ENCODE measurements at regions not wholly inside any gene's neighbourhood (a gene's known extent, or its start where the extent isn't known, plus 50 kb on each side); places are given as distances from the start of the nearest gene placed in this dataset.

GRCh38 chr20:10898552-10898951 lies 224.8 kb upstream of the JAG1 start:
- no peak overlapping the region for H2AFZ ChIP-seq (ENCODE audit: low read depth, low read length)
- no peak overlapping the region for H3K4me3 ChIP-seq (ENCODE audit: low read length)
- no peaks in the 10 kb centered on the region for H4K20me1 ChIP-seq (ENCODE audit: insufficient read depth)
- H3F3A ChIP-seq (ENCODE audit: insufficient read depth, low read length, poor library complexity, severe bottlenecking): no peaks in the 10 kb centered on the region
- H3K79me2 ChIP-seq (replicated peaks; ENCODE audit: insufficient read depth, low read length): no peaks in the 10 kb centered on the region
- TF ChIP-seq EZH2 (IDR thresholded peaks at IDR 0.05; ENCODE audit: borderline replicate concordance, insufficient read depth, low read length, poor library complexity, severe bottlenecking): no peak
- TF ChIP-seq RAD21 (conservative IDR thresholded peaks at IDR 0.05): no peak
- TF ChIP-seq TAF1 (IDR thresholded peaks at IDR 0.05; ENCODE audit: low read depth): no peak
- no peak for TF ChIP-seq MXI1 (conservative IDR thresholded peaks at IDR 0.05; ENCODE audit: poor library complexity, severe bottlenecking)
- TF ChIP-seq EP300 (conservative IDR thresholded peaks at IDR 0.05; ENCODE audit: poor library complexity, severe bottlenecking): no peak
- no peak for TF ChIP-seq SMC3 (conservative IDR thresholded peaks at IDR 0.05; ENCODE audit: poor library complexity)
- no peaks in the 10 kb centered on the region for H3K36me3 ChIP-seq (ENCODE audit: insufficient read depth, low read length)
- no peaks in the 10 kb centered on the region for H3K27me3 ChIP-seq (ENCODE audit: insufficient read depth, low read depth, low read length)
- H3K4me2 ChIP-seq (ENCODE audit: low read length): no peak overlapping the region
- no peak overlapping the region for H3K27ac ChIP-seq (ENCODE audit: low read length)
- no peaks in the 10 kb centered on the region for H3K9me3 ChIP-seq (ENCODE audit: low read length)
- H3K9me2 ChIP-seq (ENCODE audit: insufficient read depth, low read length): no peaks in the 10 kb centered on the region
- H3K9ac ChIP-seq (ENCODE audit: low read length): no peak overlapping the region

GRCh38 chr20:10902174-10902573 lies 228.4 kb upstream of the JAG1 start:
- Histone ChIP-seq H3K4me2 (ENCODE audit: low read length) (no peak overlapping the region), H3K27ac (ENCODE audit: low read length) (no peak overlapping the region), H2AFZ (ENCODE audit: low read depth, low read length) (no peak overlapping the region), H4K20me1 (ENCODE audit: insufficient read depth) (no peaks in the 10 kb centered on the region), H3K9me3 (ENCODE audit: low read length) (no peaks in the 10 kb centered on the region), H3K79me2 (replicated peaks; ENCODE audit: insufficient read depth, low read length) (no peaks in the 10 kb centered on the region), H3K4me3 (ENCODE audit: low read length) (no peak overlapping the region), H3K27me3 (ENCODE audit: insufficient read depth, low read depth, low read length) (no peaks in the 10 kb centered on the region), H3F3A (ENCODE audit: insufficient read depth, low read length, poor library complexity, severe bottlenecking) (no peaks in the 10 kb centered on the region), H3K36me3 (ENCODE audit: insufficient read depth, low read length) (no peaks in the 10 kb centered on the region), H3K9ac (ENCODE audit: low read length) (no peak overlapping the region), H3K9me2 (ENCODE audit: insufficient read depth, low read length) (no peaks in the 10 kb centered on the region)
- TF ChIP-seq SMC3 (conservative IDR thresholded peaks at IDR 0.05; ENCODE audit: poor library complexity): no peak
- TF ChIP-seq MXI1 (conservative IDR thresholded peaks at IDR 0.05; ENCODE audit: poor library complexity, severe bottlenecking): no peak
- no peak for TF ChIP-seq EZH2 (IDR thresholded peaks at IDR 0.05; ENCODE audit: borderline replicate concordance, insufficient read depth, low read length, poor library complexity, severe bottlenecking)
- TF ChIP-seq EP300 (conservative IDR thresholded peaks at IDR 0.05; ENCODE audit: poor library complexity, severe bottlenecking): no peak
- no peak for TF ChIP-seq CTCF (IDR thresholded peaks at IDR 0.05; ENCODE audit: poor library complexity, severe bottlenecking)
- TF ChIP-seq RAD21 (conservative IDR thresholded peaks at IDR 0.05): no peak
- TF ChIP-seq POLR2AphosphoS5 (IDR thresholded peaks at IDR 0.05): no peak
- no peak for TF ChIP-seq REST (IDR thresholded peaks at IDR 0.05; ENCODE audit: borderline replicate concordance)

Data from neural cell (in vitro differentiated cells).